ENCODE measurements at regions not wholly inside any gene's neighbourhood (a gene's known extent, or its start where the extent isn't known, plus 50 kb on each side); places are given as distances from the start of the nearest gene placed in this dataset.
"Not testable (repeated sequence)": the region's sequence is repeated elsewhere in the genome, so short reads cannot be mapped to it uniquely, and the experiment has no call there.

- not testable (repeated sequence) for TF ChIP-seq CTCF (tag by site-specific recombination; IDR thresholded peaks at IDR 0.05); ZNF211 (tag by site-specific recombination; IDR thresholded peaks at IDR 0.05; ENCODE audit: low read depth); ZNF777 (tag by site-specific recombination; IDR thresholded peaks at IDR 0.05; ENCODE audit: borderline replicate concordance); RBAK (tag by site-specific recombination; IDR thresholded peaks at IDR 0.05); PRDM10 (tag by site-specific recombination; IDR thresholded peaks at IDR 0.05); ZBTB7A (tag by site-specific recombination; IDR thresholded peaks at IDR 0.05; ENCODE audit: low read depth); ZNF10 (tag by site-specific recombination; IDR thresholded peaks at IDR 0.05)
Measured at GRCh38 chr11:3511416-3512132, 130.2 kb downstream of the ART5 start.
